ENCODE measurements at regions not wholly inside any gene's neighbourhood (a gene's known extent, or its start where the extent isn't known, plus 50 kb on each side); places are given as distances from the start of the nearest gene placed in this dataset.

DNA sequence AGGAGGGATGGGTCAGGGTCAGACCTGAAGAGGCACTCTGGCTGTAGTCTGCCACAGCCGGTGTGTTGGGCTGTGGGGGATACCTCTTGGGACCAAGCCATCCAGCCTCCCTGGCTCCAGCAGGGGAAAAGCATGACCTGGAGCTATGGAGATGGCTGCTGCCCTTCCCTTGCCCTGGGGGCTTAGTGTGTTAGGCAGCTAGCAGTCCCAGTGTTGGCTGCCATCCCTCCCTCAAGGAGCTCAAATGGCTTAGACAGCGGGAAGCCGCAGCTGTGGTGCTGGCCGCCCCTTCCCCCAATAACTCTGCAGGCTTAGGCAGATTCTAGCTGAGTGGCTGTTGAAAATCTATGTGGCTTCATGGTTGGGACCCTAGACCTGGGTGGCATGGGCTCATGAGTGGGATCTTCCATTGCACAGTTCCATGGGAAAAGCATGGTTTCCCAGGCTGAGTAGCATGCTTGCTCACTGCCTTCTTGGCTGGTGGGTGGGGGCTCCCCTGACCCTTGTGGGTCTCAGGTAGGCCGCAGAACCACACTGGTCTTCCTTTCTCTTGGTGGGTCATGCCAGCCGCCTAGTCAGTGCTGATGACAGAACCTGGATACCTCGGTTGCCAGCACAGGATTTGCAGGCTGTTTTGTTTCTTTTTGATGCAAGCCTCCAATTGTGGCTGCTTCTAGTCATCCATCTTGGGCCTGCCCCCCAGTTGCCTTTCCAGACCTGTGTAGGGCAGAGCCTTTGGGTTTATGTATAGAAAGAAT lies 69.0 kb upstream of the AHI1 start:
- TF ChIP-seq, protein P1, sequence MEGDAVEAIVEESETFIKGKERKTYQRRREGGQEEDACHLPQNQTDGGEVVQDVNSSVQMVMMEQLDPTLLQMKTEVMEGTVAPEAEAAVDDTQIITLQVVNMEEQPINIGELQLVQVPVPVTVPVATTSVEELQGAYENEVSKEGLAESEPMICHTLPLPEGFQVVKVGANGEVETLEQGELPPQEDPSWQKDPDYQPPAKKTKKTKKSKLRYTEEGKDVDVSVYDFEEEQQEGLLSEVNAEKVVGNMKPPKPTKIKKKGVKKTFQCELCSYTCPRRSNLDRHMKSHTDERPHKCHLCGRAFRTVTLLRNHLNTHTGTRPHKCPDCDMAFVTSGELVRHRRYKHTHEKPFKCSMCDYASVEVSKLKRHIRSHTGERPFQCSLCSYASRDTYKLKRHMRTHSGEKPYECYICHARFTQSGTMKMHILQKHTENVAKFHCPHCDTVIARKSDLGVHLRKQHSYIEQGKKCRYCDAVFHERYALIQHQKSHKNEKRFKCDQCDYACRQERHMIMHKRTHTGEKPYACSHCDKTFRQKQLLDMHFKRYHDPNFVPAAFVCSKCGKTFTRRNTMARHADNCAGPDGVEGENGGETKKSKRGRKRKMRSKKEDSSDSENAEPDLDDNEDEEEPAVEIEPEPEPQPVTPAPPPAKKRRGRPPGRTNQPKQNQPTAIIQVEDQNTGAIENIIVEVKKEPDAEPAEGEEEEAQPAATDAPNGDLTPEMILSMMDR (IDR thresholded peaks at IDR 0.05), result no peak
- no peak for TF ChIP-seq POLR2A (IDR thresholded peaks at IDR 0.05)
